Thoracic aorta (tissue), 2 donors: ENCODE measurements at regions not wholly inside any gene's neighbourhood (a gene's known extent, or its start where the extent isn't known, plus 50 kb on each side); places are given as distances from the start of the nearest gene placed in this dataset.

ENCODE experiments used
- ATAC-seq: fragments of 150-250 bp; one replicate; pipeline ENCODE4 v1.8.0; 2017; ENCODE audit warnings: low read depth; ENCODE audit not compliant: insufficient number of reproducible peaks, low FRiP score
- DNase-seq: peaks from one replicate; pipeline ENCODE4 v3.0.0-alpha.2; 2020; ENCODE audit warnings: low spot score
- H3K27ac ChIP-seq, 2 donors: fragments of 200-600 bp; sonication (generic); 1 replicate in 1 of 2; 2 replicates in 1 of 2; pipeline ENCODE4 v1.5.1; 2016; ENCODE audit warnings: mild to moderate bottlenecking in 2 of 2, moderate library complexity in 2 of 2
- H3K27me3 ChIP-seq: fragments of 200-600 bp; sonication (generic); replicated peaks from 2 replicates; pipeline ENCODE4 v1.6.0; 2016; ENCODE audit warnings: mild to moderate bottlenecking; ENCODE audit not compliant: insufficient read depth
- H3K36me3 ChIP-seq: fragments of 200-600 bp; sonication (generic); one replicate; pipeline ENCODE4 v1.5.1; 2016
- H3K4me1 ChIP-seq, 2 donors: fragments of 200-600 bp; sonication (generic); 1 replicate in 1 of 2; 2 replicates in 1 of 2; pipeline versions ENCODE4 v1.5.1 to v1.6.0; 2016; ENCODE audit warnings: low read depth in 2 of 2, mild to moderate bottlenecking in 1 of 2; ENCODE audit not compliant: control insufficient read depth in 1 of 2
- H3K4me3 ChIP-seq: fragments of 200-600 bp; sonication (generic); 2 replicates; pipeline ENCODE4 v1.5.1; 2016; ENCODE audit warnings: mild to moderate bottlenecking
- H3K9me3 ChIP-seq: fragments of 200-600 bp; sonication (generic); 2 replicates; pipeline ENCODE4 v1.5.1; 2016
- TF ChIP-seq, protein P1 (sequence below): fragments of 200-600 bp; sonication (generic); IDR thresholded peaks from one replicate; pipeline ENCODE4 v1.5.1; 2019; ENCODE audit warnings: antibody characterized with exemption

DNA sequence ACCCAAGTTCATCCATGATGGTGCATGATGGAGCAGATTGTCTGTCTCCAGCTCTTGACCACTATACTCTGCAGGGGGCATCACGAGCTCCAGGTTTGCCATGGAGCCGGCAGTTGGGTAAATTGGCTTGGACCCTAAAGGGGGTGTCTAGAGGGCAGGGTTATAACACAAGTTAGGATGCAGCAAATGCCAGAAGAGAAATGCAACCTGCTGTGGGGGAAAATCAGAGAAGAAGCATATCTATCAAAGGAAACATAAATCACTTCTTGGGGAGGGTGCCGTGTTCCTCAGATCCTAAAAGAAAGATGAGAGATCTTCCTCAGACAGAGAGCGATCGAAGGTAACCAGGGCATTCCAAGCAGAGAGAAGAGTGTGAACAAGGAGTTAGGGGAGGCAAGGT is 334.9 kb downstream of the C12orf75 start:
- Histone ChIP-seq H3K27me3 (no peaks in the 10 kb centered on the region), H3K9me3 (no peaks in the 10 kb centered on the region), H3K36me3 (no peaks in the 10 kb centered on the region), H3K4me3 (no peak overlapping the region), H3K4me1 (no peaks in the 10 kb centered on the region), H3K27ac (no peak overlapping the region)
- DNase-seq: no peak
- TF ChIP-seq, protein P1, sequence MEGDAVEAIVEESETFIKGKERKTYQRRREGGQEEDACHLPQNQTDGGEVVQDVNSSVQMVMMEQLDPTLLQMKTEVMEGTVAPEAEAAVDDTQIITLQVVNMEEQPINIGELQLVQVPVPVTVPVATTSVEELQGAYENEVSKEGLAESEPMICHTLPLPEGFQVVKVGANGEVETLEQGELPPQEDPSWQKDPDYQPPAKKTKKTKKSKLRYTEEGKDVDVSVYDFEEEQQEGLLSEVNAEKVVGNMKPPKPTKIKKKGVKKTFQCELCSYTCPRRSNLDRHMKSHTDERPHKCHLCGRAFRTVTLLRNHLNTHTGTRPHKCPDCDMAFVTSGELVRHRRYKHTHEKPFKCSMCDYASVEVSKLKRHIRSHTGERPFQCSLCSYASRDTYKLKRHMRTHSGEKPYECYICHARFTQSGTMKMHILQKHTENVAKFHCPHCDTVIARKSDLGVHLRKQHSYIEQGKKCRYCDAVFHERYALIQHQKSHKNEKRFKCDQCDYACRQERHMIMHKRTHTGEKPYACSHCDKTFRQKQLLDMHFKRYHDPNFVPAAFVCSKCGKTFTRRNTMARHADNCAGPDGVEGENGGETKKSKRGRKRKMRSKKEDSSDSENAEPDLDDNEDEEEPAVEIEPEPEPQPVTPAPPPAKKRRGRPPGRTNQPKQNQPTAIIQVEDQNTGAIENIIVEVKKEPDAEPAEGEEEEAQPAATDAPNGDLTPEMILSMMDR: no peak
- ATAC-seq: no peak

DNA sequence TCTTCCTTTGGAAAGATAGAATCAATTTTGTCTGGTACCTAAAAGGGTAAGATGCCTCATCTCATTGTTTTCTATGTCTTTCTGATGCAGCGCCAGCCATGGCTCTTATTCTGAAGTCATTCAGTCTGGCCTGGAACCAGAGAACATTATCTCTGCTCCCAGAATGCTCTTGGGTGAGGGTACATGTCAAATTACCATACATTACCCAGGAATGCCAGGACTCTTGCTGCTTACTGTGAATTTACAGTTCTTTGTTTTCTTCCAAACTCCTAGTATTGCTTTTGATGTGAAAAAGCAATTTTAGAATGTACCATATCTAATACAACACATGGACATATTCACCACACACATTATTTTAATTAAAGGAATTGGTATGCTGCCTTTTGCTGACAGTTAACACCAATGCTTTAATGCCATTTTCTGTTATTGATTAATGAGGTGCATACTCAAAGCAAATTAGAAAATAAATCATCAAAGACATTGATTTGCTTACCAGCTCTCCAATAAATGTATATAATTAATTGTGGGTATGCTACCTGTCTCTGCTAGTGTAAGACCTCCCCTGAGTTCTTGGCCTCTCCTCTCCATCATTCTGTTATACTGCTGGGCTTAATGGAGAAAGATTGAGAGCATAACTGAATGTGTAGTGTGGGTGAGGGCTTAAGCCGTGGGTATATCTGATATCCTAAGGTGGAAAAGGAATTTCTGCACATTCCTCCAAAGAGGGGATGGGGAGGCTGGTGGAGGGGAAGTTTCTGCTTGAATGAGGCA is 337.7 kb downstream of the C12orf75 start:
- ATAC-seq (no peak), DNase-seq (no peak)
- Histone ChIP-seq H3K27ac (no peak overlapping the region), H3K4me1 (peaks cover 11 to 18% of the 10 kb centered on the region in 2 donors), H3K4me3 (no peak overlapping the region), H3K9me3 (no peaks in the 10 kb centered on the region), H3K27me3 (no peaks in the 10 kb centered on the region), H3K36me3 (no peaks in the 10 kb centered on the region)
- TF ChIP-seq, protein P1: no peak

DNA sequence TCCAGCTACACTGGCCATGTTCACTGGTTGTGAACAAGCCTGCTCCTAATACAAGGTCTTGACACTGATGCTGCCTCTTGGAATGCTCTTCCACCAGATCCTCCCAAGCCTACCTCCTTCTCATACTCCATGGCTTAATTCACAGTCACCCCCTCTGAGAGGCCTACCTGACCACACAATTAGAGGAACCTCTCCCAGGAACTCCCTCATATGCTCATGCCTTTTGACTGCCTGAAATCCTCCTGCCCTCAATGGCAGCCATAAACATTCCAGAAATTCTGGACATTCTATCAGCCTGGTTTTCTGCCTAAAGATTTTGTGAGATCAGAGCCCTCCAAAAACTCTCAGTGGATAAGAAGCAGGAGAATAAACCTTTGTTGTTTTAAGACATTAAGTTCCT is 340.2 kb downstream of the C12orf75 start:
- TF ChIP-seq, protein P1: no peak
- Histone ChIP-seq H3K36me3 (no peaks in the 10 kb centered on the region), H3K9me3 (no peaks in the 10 kb centered on the region), H3K27ac (no peak overlapping the region), H3K4me1 (peaks cover 11 to 28% of the 10 kb centered on the region in 2 donors), H3K4me3 (no peak overlapping the region), H3K27me3 (no peaks in the 10 kb centered on the region)
- ATAC-seq (no peak), DNase-seq (no peak)

DNA sequence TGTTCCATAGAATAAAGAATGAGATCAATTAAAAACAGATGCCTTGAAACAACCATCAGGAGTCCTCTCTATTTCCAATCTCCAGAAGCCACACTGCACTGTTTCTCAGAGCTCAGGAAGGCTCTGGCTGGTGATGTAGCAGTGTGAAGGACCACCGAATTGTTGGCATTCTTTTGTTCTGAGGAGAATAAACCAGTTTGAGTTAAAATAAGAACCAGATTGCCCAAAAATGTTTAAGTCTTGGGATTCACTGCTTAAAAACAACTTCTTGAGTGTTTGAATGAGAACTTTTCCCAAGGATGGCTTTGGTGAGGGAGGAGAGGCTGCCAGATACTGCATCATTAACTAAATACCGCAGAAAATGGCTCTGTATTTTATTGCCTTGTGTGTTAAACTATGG is 341.2 kb downstream of the C12orf75 start:
- TF ChIP-seq, protein P1: no peak
- Histone ChIP-seq H3K27ac (peak overlapping the region; percentile 72 to 76), H3K4me1 (peaks cover 14 to 39% of the 10 kb centered on the region in 2 donors), H3K36me3 (no peaks in the 10 kb centered on the region), H3K4me3 (no peak overlapping the region), H3K27me3 (no peaks in the 10 kb centered on the region), H3K9me3 (no peaks in the 10 kb centered on the region)
- DNase-seq: no peak
- ATAC-seq: no peak

DNA sequence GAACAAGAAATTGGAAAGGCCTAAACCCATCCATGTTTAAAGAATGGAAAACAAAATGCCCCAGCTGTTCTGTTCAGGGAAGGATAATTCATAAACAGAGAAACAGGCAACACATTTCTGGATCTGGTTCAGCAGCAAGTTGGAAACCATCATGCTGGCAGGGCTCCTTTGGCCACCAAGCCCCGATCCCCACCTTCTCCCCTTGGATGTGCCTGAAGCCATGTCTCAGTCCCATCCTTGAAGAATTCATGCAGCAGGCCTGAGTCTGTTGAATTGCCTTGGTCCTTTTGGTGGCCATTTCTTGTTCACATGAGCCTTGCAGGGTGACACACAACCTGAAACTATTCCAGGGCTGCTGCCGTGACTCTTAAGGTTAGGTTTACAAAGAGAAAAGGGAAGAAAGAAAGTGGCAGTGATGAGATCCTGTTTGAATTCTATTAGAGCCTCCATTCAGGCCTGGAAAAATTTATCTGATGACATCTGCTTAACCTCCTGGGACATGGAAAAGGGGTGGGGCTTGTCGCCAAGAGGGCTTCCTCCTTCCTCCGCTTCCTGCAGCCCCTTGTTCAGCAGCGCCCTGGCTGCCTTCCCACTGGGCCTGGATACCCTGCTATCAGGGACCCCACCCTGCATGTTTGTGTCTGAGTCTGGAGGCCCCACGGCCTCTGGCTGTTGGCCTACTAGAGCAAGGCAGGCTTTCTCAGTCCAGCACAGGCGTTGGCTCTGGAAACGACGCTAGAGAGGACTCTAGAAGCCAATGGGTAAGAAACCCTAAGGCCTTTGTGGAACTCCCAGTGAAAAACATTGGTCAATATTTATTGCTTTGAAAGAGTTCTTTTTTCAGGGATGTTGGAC is 341.9 kb downstream of the C12orf75 start:
- DNase-seq (no peak), ATAC-seq (no peak)
- no peaks in the 10 kb centered on the region for H3K36me3 ChIP-seq
- peaks cover 15 to 45% of the 10 kb centered on the region in 2 donors for H3K4me1 ChIP-seq
- no peak overlapping the region for H3K4me3 ChIP-seq
- no peaks in the 10 kb centered on the region for H3K27me3 ChIP-seq
- peak overlapping the region; percentile 72 to 76 for H3K27ac ChIP-seq
- TF ChIP-seq, protein P1: no peak
- H3K9me3 ChIP-seq: no peaks in the 10 kb centered on the region
